ENCODE measurements at regions not wholly inside any gene's neighbourhood (a gene's known extent, or its start where the extent isn't known, plus 50 kb on each side); places are given as distances from the start of the nearest gene placed in this dataset.

GRCh38 chr7:145263886-145264285, 428.0 kb upstream of the TPK1 start:
- TF ChIP-seq CTCF (IDR thresholded peaks at IDR 0.05), result no peak
- TF ChIP-seq POLR2A (IDR thresholded peaks at IDR 0.05), result no peak

All from esophagus squamous epithelium (tissue), 4 donors.